Thyroid gland (tissue), 4 donors: ENCODE measurements at regions not wholly inside any gene's neighbourhood (a gene's known extent, or its start where the extent isn't known, plus 50 kb on each side); places are given as distances from the start of the nearest gene placed in this dataset.

Experiments
- DNase-seq, 2 donors: peaks; one replicate each; pipeline ENCODE4 v3.0.0-alpha.2; 2019
- H3K27ac ChIP-seq, 3 donors: fragments of 200-600 bp; sonication (generic); 1 replicate in 2 of 3; 2 replicates in 1 of 3; pipeline ENCODE4 v1.5.1; 2016 to 2019; ENCODE audit warnings: mild to moderate bottlenecking in 1 of 3, moderate library complexity in 1 of 3
- H3K27me3 ChIP-seq: fragments of 200-600 bp; sonication (generic); one replicate; pipeline ENCODE4 v1.5.1; 2019
- H3K36me3 ChIP-seq, 2 donors: fragments of 200-600 bp; sonication (generic); one replicate each; pipeline ENCODE4 v1.5.1; 2016 to 2019
- H3K4me1 ChIP-seq, 2 donors: fragments of 200-600 bp; sonication (generic); one replicate each; pipeline ENCODE4 v1.5.1; 2017 to 2019
- H3K4me3 ChIP-seq, 3 donors: fragments of 200-600 bp; sonication (generic); replicated peaks in 1 of 3; 1 replicate in 2 of 3; 2 replicates in 1 of 3; pipeline ENCODE4 v1.5.1; 2016; ENCODE audit warnings: mild to moderate bottlenecking in 1 of 3
- H3K9me3 ChIP-seq: fragments of 200-600 bp; sonication (generic); one replicate; pipeline ENCODE4 v1.5.1; 2017
- CTCF ChIP-seq, 6 experiments: fragments of 200-600 bp in 3 of 6; fragments of 450-650 bp in 3 of 6; sonication (generic) in 3 of 6; IDR thresholded peaks; one replicate each; pipeline ENCODE4 v1.5.1; 2016 to 2019; ENCODE audit warnings: antibody characterized with exemption in 6 of 6, mild to moderate bottlenecking in 2 of 6, inconsistent platforms in 1 of 6, moderate library complexity in 1 of 6
- POLR2A ChIP-seq, 2 donors: fragments of 450-650 bp; IDR thresholded peaks; one replicate each; pipeline ENCODE4 v1.6.1; 2017; ENCODE audit warnings: antibody characterized with exemption in 2 of 2, mild to moderate bottlenecking in 2 of 2, moderate library complexity in 1 of 2
- WGBS, 2 donors: methylation state at CpG; one replicate each; pipeline ENCODE4 v1.1.5; 2017; 5-methylcytosine and 5-hydroxymethylcytosine counted together
- intact Hi-C: fragments of 100-400 bp; cut with DNase I; formaldehyde crosslinking; loops from one replicate; pipeline ENCODE4 v1.15.1; 2023

- no peaks in the 10 kb centered on the region for H3K9me3 ChIP-seq
- WGBS, 2 donors: 82 to 83% methylated on average over 5 of the region's 5 CpGs
- TF ChIP-seq POLR2A (IDR thresholded peaks at IDR 0.05): no peak
- no peak for TF ChIP-seq CTCF (IDR thresholded peaks at IDR 0.05)
- no peak overlapping the region for H3K27ac ChIP-seq
- H3K4me1 ChIP-seq: no peaks in the 10 kb centered on the region
- no peak overlapping the region for H3K4me3 ChIP-seq
- no peaks in the 10 kb centered on the region for H3K36me3 ChIP-seq
- DNase-seq: no peak
- H3K27me3 ChIP-seq: no peaks in the 10 kb centered on the region
- intact Hi-C loops: no loop called here
Observed at GRCh38 chr10:29063806-29064644, 224.8 kb upstream of the LYZL1 start.

- WGBS, 2 donors: 89 to 92% methylated on average over 2 of the region's 2 CpGs
- TF ChIP-seq POLR2A (IDR thresholded peaks at IDR 0.05) (no peak), CTCF (IDR thresholded peaks at IDR 0.05) (no peak)
- Histone ChIP-seq H3K27me3 (no peaks in the 10 kb centered on the region), H3K36me3 (no peaks in the 10 kb centered on the region), H3K27ac (no peak overlapping the region), H3K4me1 (no peaks in the 10 kb centered on the region), H3K4me3 (no peak overlapping the region), H3K9me3 (no peaks in the 10 kb centered on the region)
- intact Hi-C loops: no loop called here
- no peak for DNase-seq
Observed at GRCh38 chr10:29064680-29065079, 224.2 kb upstream of the LYZL1 start.

GRCh38 chr10:29067161-29067560, 221.7 kb upstream of the LYZL1 start:
- no peak for DNase-seq
- Histone ChIP-seq H3K27ac (no peak overlapping the region), H3K9me3 (no peaks in the 10 kb centered on the region), H3K27me3 (no peaks in the 10 kb centered on the region), H3K4me1 (no peaks in the 10 kb centered on the region), H3K4me3 (no peak overlapping the region), H3K36me3 (no peaks in the 10 kb centered on the region)
- no peak for TF ChIP-seq POLR2A (IDR thresholded peaks at IDR 0.05)
- no peak for TF ChIP-seq CTCF (IDR thresholded peaks at IDR 0.05)
- intact Hi-C loops: no loop called here
- 52 to 54% methylated on average over 3 of the region's 3 CpGs for WGBS, 2 donors

GRCh38 chr10:29067628-29068027, 221.2 kb upstream of the LYZL1 start:
- Histone ChIP-seq H3K4me3 (no peak overlapping the region), H3K27ac (no peak overlapping the region), H3K4me1 (no peaks in the 10 kb centered on the region), H3K36me3 (no peaks in the 10 kb centered on the region), H3K27me3 (no peaks in the 10 kb centered on the region), H3K9me3 (no peaks in the 10 kb centered on the region)
- no peak for DNase-seq
- intact Hi-C loops: no loop called here
- 98 to 99% methylated on average over 3 of the region's 3 CpGs for WGBS, 2 donors
- TF ChIP-seq CTCF (IDR thresholded peaks at IDR 0.05): no peak
- no peak for TF ChIP-seq POLR2A (IDR thresholded peaks at IDR 0.05)

- DNase-seq: no peak
- no peak overlapping the region for H3K27ac ChIP-seq
- 96% methylated on average over 1 of the region's 1 CpG for whole genome bisulfite sequencing, 2 donors
- no peaks in the 10 kb centered on the region for H3K27me3 ChIP-seq
- intact Hi-C loops: no loop called here
- H3K36me3 ChIP-seq: no peaks in the 10 kb centered on the region
- no peak overlapping the region for H3K4me3 ChIP-seq
- no peaks in the 10 kb centered on the region for H3K4me1 ChIP-seq
- TF ChIP-seq CTCF (IDR thresholded peaks at IDR 0.05) (no peak), POLR2A (IDR thresholded peaks at IDR 0.05) (no peak)
- no peaks in the 10 kb centered on the region for H3K9me3 ChIP-seq
Observed at GRCh38 chr10:29068302-29068701, 220.6 kb upstream of the LYZL1 start.
